ENCODE measurements at regions not wholly inside any gene's neighbourhood (a gene's known extent, or its start where the extent isn't known, plus 50 kb on each side); places are given as distances from the start of the nearest gene placed in this dataset.

DNA sequence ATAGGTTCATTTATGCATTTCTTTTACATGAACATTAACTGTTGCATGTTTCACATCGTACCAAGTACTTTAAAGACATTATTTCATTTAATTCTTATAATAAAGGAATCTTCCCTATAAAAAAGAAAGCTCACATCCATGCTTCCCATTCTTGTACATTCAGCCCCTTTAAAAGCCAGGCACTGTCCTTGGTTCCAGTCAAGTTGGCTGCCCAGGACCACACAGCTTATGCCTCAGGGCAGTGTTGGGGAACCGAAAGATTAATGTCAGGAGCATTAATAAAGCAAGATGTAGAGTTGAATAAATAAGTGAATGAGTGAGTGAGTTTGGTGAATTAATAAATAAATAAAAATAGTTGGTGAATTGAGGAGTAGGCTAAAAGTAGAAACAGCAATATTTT is 409.4 kb upstream of the DAB1 start:
- Histone ChIP-seq H4K20me1 (ENCODE audit: insufficient read depth, low read depth, low read length) (no peaks in the 10 kb centered on the region), H3K9ac (ENCODE audit: low read length) (no peak overlapping the region), H3K27ac (ENCODE audit: low read length) (no peak overlapping the region), H3K36me3 (ENCODE audit: insufficient read depth, low read length) (no peaks in the 10 kb centered on the region), H3K4me1 (ENCODE audit: low read length) (no peaks in the 10 kb centered on the region), H3K4me3 (ENCODE audit: low read length) (no peak overlapping the region), H3K9me3 (ENCODE audit: low read length) (no peaks in the 10 kb centered on the region), H3K27me3 (ENCODE audit: low read length) (no peaks in the 10 kb centered on the region; the same call in 1 of the 2 replicates), H3K79me2 (ENCODE audit: low read length) (no peaks in the 10 kb centered on the region), H3K9me2 (replicated peaks; ENCODE audit: insufficient read depth, low read length) (no peaks in the 10 kb centered on the region), H3K4me2 (ENCODE audit: low read depth, low read length, poor library complexity, severe bottlenecking) (no peak overlapping the region), H2AFZ (ENCODE audit: low read length) (no peak overlapping the region)
- no peak for DNase-seq

DNA sequence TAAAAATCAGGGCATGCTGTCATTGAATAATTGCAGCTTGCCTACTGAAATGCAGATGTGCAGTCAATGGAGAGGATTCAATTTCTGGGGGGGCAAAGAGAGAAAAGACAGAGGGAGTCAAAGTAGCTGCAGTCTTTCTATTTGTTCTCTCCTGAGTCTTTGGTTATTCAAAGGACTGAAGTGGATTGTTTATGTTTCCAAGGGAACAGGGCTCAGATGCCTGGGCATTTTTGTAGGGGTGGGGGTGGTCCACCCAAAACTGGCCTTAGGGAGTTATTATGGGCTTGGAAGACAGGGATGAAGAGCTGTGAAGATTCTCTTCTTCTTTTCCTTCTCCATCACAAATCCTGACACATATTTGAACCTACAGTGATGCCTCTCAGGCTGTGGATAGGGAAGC is 408.8 kb upstream of the DAB1 start:
- Histone ChIP-seq H3K36me3 (ENCODE audit: insufficient read depth, low read length) (no peaks in the 10 kb centered on the region), H3K4me3 (ENCODE audit: low read length) (no peak overlapping the region), H3K9ac (ENCODE audit: low read length) (no peak overlapping the region), H3K9me2 (replicated peaks; ENCODE audit: insufficient read depth, low read length) (no peaks in the 10 kb centered on the region), H3K27ac (ENCODE audit: low read length) (no peak overlapping the region), H3K4me1 (ENCODE audit: low read length) (no peaks in the 10 kb centered on the region), H3K4me2 (ENCODE audit: low read depth, low read length, poor library complexity, severe bottlenecking) (no peak overlapping the region), H3K79me2 (ENCODE audit: low read length) (no peaks in the 10 kb centered on the region), H3K27me3 (ENCODE audit: low read length) (no peaks in the 10 kb centered on the region; the same call in 1 of the 2 replicates), H2AFZ (ENCODE audit: low read length) (no peak overlapping the region), H3K9me3 (ENCODE audit: low read length) (no peaks in the 10 kb centered on the region), H4K20me1 (ENCODE audit: insufficient read depth, low read depth, low read length) (no peaks in the 10 kb centered on the region)
- no peak for DNase-seq

DNA sequence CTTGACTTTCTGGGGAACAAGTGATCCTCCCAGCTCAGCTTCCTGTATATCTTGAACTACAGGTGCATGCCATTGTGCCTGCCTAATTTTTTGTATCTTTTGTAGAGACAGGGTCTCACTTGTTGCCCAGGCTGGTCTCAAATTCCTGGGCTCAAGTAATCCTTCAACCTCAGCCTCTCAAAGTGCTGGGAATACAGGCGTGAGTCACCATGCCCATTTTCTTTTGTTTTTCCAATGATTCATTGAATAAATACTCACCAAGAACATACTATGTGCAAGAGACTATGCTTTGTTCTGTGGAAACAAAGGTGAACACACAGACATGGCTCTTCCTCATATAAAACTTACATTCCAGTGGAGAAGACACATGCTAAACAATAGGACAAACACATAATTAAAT is 407.8 kb upstream of the DAB1 start:
- DNase-seq, result no peak
- Histone ChIP-seq H4K20me1 (ENCODE audit: insufficient read depth, low read depth, low read length) (no peaks in the 10 kb centered on the region), H3K79me2 (ENCODE audit: low read length) (no peaks in the 10 kb centered on the region), H3K36me3 (ENCODE audit: insufficient read depth, low read length) (no peaks in the 10 kb centered on the region), H3K4me3 (ENCODE audit: low read length) (no peak overlapping the region), H3K9ac (ENCODE audit: low read length) (no peak overlapping the region), H3K27ac (ENCODE audit: low read length) (no peak overlapping the region), H2AFZ (ENCODE audit: low read length) (no peak overlapping the region), H3K9me3 (ENCODE audit: low read length) (no peaks in the 10 kb centered on the region), H3K27me3 (ENCODE audit: low read length) (no peaks in the 10 kb centered on the region; the same call in 1 of the 2 replicates), H3K4me2 (ENCODE audit: low read depth, low read length, poor library complexity, severe bottlenecking) (no peak overlapping the region), H3K4me1 (ENCODE audit: low read length) (no peaks in the 10 kb centered on the region), H3K9me2 (replicated peaks; ENCODE audit: insufficient read depth, low read length) (no peaks in the 10 kb centered on the region)

DNA sequence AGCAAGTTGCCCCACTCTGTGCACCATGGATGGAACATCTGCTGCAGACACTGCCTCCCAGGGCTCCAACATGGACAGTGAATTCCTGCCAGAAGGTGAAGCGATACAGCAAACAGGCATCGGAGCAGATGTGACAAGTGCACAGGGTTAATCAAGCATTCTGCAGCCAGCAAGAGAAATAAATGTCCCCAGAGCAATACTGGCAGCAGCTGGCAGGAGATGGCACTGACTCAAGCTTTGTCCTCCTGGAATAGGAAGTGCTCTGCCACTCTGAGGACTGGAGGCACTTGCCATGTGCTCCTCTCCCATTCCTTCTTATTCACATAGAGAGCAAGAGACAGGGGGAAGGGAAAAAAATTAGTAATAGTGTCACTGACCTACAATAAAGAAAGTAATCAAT is 402.7 kb upstream of the DAB1 start:
- DNase-seq, result no peak
- no peak overlapping the region for H3K4me2 ChIP-seq (ENCODE audit: low read depth, low read length, poor library complexity, severe bottlenecking)
- no peak overlapping the region for H2AFZ ChIP-seq (ENCODE audit: low read length)
- no peaks in the 10 kb centered on the region for H3K79me2 ChIP-seq (ENCODE audit: low read length)
- no peak overlapping the region for H3K27ac ChIP-seq (ENCODE audit: low read length)
- no peaks in the 10 kb centered on the region for H3K9me2 ChIP-seq (replicated peaks; ENCODE audit: insufficient read depth, low read length)
- H4K20me1 ChIP-seq (ENCODE audit: insufficient read depth, low read depth, low read length), result no peaks in the 10 kb centered on the region
- H3K9ac ChIP-seq (ENCODE audit: low read length), result no peak overlapping the region
- peaks cover 8% of the 10 kb centered on the region; the same call in 1 of the 2 replicates for H3K4me1 ChIP-seq (ENCODE audit: low read length)
- no peaks in the 10 kb centered on the region for H3K36me3 ChIP-seq (ENCODE audit: insufficient read depth, low read length)
- H3K27me3 ChIP-seq (ENCODE audit: low read length), result no peaks in the 10 kb centered on the region; the same call in 1 of the 2 replicates
- no peaks in the 10 kb centered on the region for H3K9me3 ChIP-seq (ENCODE audit: low read length)
- H3K4me3 ChIP-seq (ENCODE audit: low read length), result no peak overlapping the region

DNA sequence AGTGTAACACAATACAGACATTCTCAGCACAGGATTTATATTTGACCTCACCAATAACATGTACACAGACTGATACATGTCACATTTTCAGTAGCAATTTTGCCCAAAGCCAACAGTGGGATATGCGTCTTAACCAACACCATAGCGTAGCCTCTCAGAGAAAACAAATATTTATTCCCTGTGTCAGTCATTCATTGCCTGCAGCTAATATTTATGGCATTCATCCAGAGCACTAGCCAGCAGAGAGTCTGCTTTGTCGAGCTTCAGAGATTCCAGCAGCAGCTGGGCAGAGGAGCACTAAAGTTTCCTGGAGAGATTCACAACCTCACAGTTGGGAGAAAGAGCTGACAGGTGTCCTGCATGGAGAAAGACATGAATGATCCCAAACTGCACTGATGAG is 400.7 kb upstream of the DAB1 start:
- no peak overlapping the region for H3K4me3 ChIP-seq (ENCODE audit: low read length)
- H3K36me3 ChIP-seq (ENCODE audit: insufficient read depth, low read length), result no peaks in the 10 kb centered on the region
- no peaks in the 10 kb centered on the region for H3K79me2 ChIP-seq (ENCODE audit: low read length)
- H3K9me3 ChIP-seq (ENCODE audit: low read length), result no peaks in the 10 kb centered on the region
- no peaks in the 10 kb centered on the region; the same call in 1 of the 2 replicates for H3K27me3 ChIP-seq (ENCODE audit: low read length)
- H4K20me1 ChIP-seq (ENCODE audit: insufficient read depth, low read depth, low read length), result no peaks in the 10 kb centered on the region
- no peak for DNase-seq
- H2AFZ ChIP-seq (ENCODE audit: low read length), result no peak overlapping the region
- H3K9me2 ChIP-seq (replicated peaks; ENCODE audit: insufficient read depth, low read length), result no peaks in the 10 kb centered on the region
- no peak overlapping the region for H3K9ac ChIP-seq (ENCODE audit: low read length)
- H3K4me1 ChIP-seq (ENCODE audit: low read length), result peaks cover 12% of the 10 kb centered on the region; the same call in 1 of the 2 replicates
- H3K4me2 ChIP-seq (ENCODE audit: low read depth, low read length, poor library complexity, severe bottlenecking), result no peak overlapping the region
- H3K27ac ChIP-seq (ENCODE audit: low read length), result no peak overlapping the region

DNA sequence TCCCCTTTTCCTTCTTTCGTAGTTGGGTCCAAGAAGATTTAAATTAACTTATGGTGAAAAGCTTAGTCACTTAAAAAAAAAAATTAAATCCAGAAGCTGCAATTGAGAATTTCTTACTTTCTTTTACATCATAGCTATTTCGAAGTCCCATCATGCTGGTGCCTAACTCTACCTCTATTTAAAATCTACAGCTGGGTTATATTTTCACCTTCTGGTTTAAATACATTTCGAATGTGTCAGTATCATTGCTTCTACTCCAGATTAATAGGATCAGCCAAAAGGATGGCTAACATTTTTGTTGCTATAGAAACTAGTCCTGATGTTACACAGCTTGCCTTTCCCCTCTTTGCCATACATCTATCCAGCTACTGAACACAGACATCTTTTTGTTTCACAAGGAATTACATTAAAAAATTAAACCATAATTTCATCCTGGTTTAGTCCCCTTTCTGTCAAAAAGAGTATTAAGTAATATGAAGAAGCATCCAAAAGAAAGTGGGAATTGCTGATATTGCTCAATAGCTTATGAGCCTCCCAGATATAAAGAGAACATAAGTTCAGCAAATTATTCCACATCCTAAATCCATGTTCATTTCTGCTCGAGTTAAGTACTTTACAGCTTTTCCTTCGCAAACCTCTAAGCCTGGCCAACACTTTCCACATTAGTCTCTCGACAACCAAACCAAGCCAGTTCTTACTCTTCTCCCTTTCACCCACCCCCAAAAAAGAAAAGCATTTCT is 396.7 kb upstream of the DAB1 start:
- no peak overlapping the region for H3K27ac ChIP-seq (ENCODE audit: low read length)
- H3K79me2 ChIP-seq (ENCODE audit: low read length), result no peaks in the 10 kb centered on the region
- H3K36me3 ChIP-seq (ENCODE audit: insufficient read depth, low read length), result no peaks in the 10 kb centered on the region
- H3K4me2 ChIP-seq (ENCODE audit: low read depth, low read length, poor library complexity, severe bottlenecking), result no peak overlapping the region
- no peaks in the 10 kb centered on the region for H3K9me3 ChIP-seq (ENCODE audit: low read length)
- H3K9ac ChIP-seq (ENCODE audit: low read length), result no peak overlapping the region
- H4K20me1 ChIP-seq (ENCODE audit: insufficient read depth, low read depth, low read length), result no peaks in the 10 kb centered on the region
- H2AFZ ChIP-seq (ENCODE audit: low read length), result no peak overlapping the region
- no peaks in the 10 kb centered on the region for H3K27me3 ChIP-seq (ENCODE audit: low read length)
- DNase-seq, result no peak
- H3K9me2 ChIP-seq (replicated peaks; ENCODE audit: insufficient read depth, low read length), result no peaks in the 10 kb centered on the region
- no peak overlapping the region for H3K4me3 ChIP-seq (ENCODE audit: low read length)
- 0 out of 2 replicates have a peak, but pooled peaks cover 4% of the 10 kb centered on the region for H3K4me1 ChIP-seq (ENCODE audit: low read length)

DNA sequence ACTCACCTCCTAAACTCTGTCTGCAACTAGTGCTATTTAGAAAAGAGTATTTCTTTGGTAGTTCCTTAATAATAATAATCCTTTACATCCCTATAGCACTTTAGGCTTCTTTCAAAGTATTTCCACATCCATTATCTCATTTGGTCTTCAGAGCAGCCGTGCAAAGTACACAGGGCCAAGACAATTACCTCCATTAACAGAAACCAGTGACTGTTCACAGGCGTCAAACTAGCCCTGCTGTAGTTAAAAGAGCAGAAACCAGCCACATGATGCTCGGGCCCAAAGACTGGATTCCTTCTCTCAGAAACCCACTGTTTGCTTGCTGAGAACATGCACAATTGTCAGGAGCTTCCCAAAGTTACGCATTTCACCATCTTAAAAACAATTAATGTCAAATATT is 396.0 kb upstream of the DAB1 start:
- Histone ChIP-seq H3K79me2 (ENCODE audit: low read length) (no peaks in the 10 kb centered on the region), H3K4me1 (ENCODE audit: low read length) (0 out of 2 replicates have a peak, but pooled peaks cover 4% of the 10 kb centered on the region), H3K27ac (ENCODE audit: low read length) (no peak overlapping the region), H3K27me3 (ENCODE audit: low read length) (no peaks in the 10 kb centered on the region), H3K9me3 (ENCODE audit: low read length) (no peaks in the 10 kb centered on the region), H4K20me1 (ENCODE audit: insufficient read depth, low read depth, low read length) (no peaks in the 10 kb centered on the region), H3K9ac (ENCODE audit: low read length) (no peak overlapping the region), H3K4me3 (ENCODE audit: low read length) (no peak overlapping the region), H3K9me2 (replicated peaks; ENCODE audit: insufficient read depth, low read length) (no peaks in the 10 kb centered on the region), H3K4me2 (ENCODE audit: low read depth, low read length, poor library complexity, severe bottlenecking) (no peak overlapping the region), H3K36me3 (ENCODE audit: insufficient read depth, low read length) (no peaks in the 10 kb centered on the region), H2AFZ (ENCODE audit: low read length) (no peak overlapping the region)
- no peak for DNase-seq

DNA sequence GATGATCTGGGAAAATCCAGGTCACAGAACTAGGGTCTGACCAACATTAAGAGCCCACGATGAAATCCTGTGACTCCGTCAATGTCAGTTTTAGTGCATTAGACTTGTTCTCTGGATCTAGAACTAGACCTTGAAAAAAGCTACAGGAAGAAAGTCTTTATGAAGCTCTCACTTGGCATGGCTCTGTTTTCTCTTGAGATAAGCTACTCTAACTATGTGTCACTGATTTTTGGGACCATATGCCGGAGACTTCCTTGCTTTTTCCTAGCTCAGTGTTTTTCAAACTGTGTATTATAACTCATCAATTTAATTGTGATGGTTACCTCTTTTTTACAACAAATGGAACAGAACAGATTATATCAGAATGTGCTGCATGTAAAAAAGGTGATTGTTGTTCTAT is 379.7 kb upstream of the DAB1 start:
- no peaks in the 10 kb centered on the region for H4K20me1 ChIP-seq (ENCODE audit: insufficient read depth, low read depth, low read length)
- no peak overlapping the region for H2AFZ ChIP-seq (ENCODE audit: low read length)
- H3K4me1 ChIP-seq (ENCODE audit: low read length), result no peaks in the 10 kb centered on the region
- no peaks in the 10 kb centered on the region for H3K79me2 ChIP-seq (ENCODE audit: low read length)
- no peaks in the 10 kb centered on the region for H3K9me2 ChIP-seq (replicated peaks; ENCODE audit: insufficient read depth, low read length)
- H3K9ac ChIP-seq (ENCODE audit: low read length), result no peak overlapping the region
- H3K9me3 ChIP-seq (ENCODE audit: low read length), result no peaks in the 10 kb centered on the region
- no peaks in the 10 kb centered on the region for H3K27me3 ChIP-seq (ENCODE audit: low read length)
- H3K4me3 ChIP-seq (ENCODE audit: low read length), result no peak overlapping the region
- no peak for DNase-seq
- no peak overlapping the region for H3K4me2 ChIP-seq (ENCODE audit: low read depth, low read length, poor library complexity, severe bottlenecking)
- H3K27ac ChIP-seq (ENCODE audit: low read length), result no peak overlapping the region
- no peaks in the 10 kb centered on the region for H3K36me3 ChIP-seq (ENCODE audit: insufficient read depth, low read length)
